ENCODE measurements at regions not wholly inside any gene's neighbourhood (a gene's known extent, or its start where the extent isn't known, plus 50 kb on each side); places are given as distances from the start of the nearest gene placed in this dataset.
A peak's percentile ranks its signal among the peaks of the same experiment; 100 is the strongest.

DNA sequence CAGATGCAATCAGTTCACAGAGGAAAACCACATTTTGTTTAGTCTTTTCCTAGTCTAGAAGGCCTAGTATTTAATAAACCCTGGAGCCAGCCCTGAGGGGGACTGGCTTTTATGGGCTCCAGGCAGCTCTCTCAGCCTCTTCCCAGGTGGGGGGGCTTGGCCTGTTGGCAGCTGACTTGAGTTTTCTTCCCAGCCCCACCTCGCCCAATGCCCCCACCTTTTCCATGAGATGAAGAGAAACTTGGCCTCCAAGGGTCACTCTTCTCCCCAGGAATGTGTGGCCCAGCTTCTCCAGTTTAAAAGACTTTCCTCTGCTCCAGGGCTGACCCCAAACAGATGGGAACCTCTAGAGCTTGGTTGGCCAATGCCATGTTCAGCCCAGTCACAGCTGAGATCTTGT lies 196.1 kb downstream of the BMP7 start:
- no peak overlapping the region for H2BK5ac ChIP-seq (ENCODE audit: insufficient read length, low read length)
- no peak overlapping the region for H3K56ac ChIP-seq (ENCODE audit: insufficient read length, low read depth, low read length)
- Mint-ChIP-seq H3K27ac (no peak overlapping the region), H3K27me3 (ENCODE audit: low read depth) (peaks cover 86% of the 10 kb centered on the region), H3K9me3 (no peaks in the 10 kb centered on the region; a peak in 1 of 5 replicates), H3K4me1 (peaks cover 46 to 55% of the 10 kb centered on the region in 2 experiments), H3K36me3 (ENCODE audit: insufficient read depth in 1 of 3, low read depth in 3 of 3) (no peaks in the 10 kb centered on the region), H3K4me3 (no peak overlapping the region)
- H3K79me1 ChIP-seq (ENCODE audit: insufficient read depth, low read depth, low read length, poor library complexity, severe bottlenecking), result no peaks in the 10 kb centered on the region
- H3K9ac ChIP-seq (ENCODE audit: extremely low read depth, insufficient read length, low read length), result no peak overlapping the region
- no peak overlapping the region for H3K4me2 ChIP-seq (ENCODE audit: insufficient read depth, insufficient read length, low read length)
- H3K18ac ChIP-seq (ENCODE audit: insufficient read length, low read depth, low read length), result peak overlapping the region; percentile 29
- H3K14ac ChIP-seq (ENCODE audit: insufficient read depth, low read length), result no peak overlapping the region
- H4K91ac ChIP-seq (ENCODE audit: insufficient read length, low read depth, low read length), result no peak overlapping the region
- no peaks in the 10 kb centered on the region for H3K9me3 ChIP-seq (ENCODE audit: control insufficient read depth, low read depth, low read length)
- H2AFZ ChIP-seq (ENCODE audit: low read length), result no peak overlapping the region
- TF ChIP-seq, protein P1, sequence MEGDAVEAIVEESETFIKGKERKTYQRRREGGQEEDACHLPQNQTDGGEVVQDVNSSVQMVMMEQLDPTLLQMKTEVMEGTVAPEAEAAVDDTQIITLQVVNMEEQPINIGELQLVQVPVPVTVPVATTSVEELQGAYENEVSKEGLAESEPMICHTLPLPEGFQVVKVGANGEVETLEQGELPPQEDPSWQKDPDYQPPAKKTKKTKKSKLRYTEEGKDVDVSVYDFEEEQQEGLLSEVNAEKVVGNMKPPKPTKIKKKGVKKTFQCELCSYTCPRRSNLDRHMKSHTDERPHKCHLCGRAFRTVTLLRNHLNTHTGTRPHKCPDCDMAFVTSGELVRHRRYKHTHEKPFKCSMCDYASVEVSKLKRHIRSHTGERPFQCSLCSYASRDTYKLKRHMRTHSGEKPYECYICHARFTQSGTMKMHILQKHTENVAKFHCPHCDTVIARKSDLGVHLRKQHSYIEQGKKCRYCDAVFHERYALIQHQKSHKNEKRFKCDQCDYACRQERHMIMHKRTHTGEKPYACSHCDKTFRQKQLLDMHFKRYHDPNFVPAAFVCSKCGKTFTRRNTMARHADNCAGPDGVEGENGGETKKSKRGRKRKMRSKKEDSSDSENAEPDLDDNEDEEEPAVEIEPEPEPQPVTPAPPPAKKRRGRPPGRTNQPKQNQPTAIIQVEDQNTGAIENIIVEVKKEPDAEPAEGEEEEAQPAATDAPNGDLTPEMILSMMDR (conservative IDR thresholded peaks at IDR 0.05), result no peak
- no peak overlapping the region for H2BK15ac ChIP-seq (ENCODE audit: low read depth, low read length)
- WGBS (ENCODE audit: extremely low coverage, insufficient read length, low lambda C conversion rate), result no CpG with 5 or more reads among the region's 1 CpG
- H3K4ac ChIP-seq (ENCODE audit: low read depth, low read length), result no peak overlapping the region; the same call in 1 of the 2 replicates
- H4K5ac ChIP-seq (ENCODE audit: insufficient read length, low read depth, low read length), result no peak overlapping the region
- no peak overlapping the region for H2BK12ac ChIP-seq (ENCODE audit: insufficient read length, low read depth, low read length)
- H2AK5ac ChIP-seq (ENCODE audit: insufficient read length, low read length), result no peak overlapping the region
- H3K23me2 ChIP-seq (ENCODE audit: insufficient read length, low read depth, low read length, poor library complexity, severe bottlenecking), result no peaks in the 10 kb centered on the region
- H2BK120ac ChIP-seq (ENCODE audit: low read depth, low read length, poor library complexity, severe bottlenecking), result no peak overlapping the region
- no peak overlapping the region for H2BK20ac ChIP-seq (ENCODE audit: low read depth, low read length, poor library complexity, severe bottlenecking)
- H4K20me1 ChIP-seq (ENCODE audit: control insufficient read depth, insufficient read depth, insufficient read length), result no peaks in the 10 kb centered on the region
- no peak overlapping the region for H3K23ac ChIP-seq (ENCODE audit: insufficient read length, low read depth, low read length)
- H3K27me3 ChIP-seq (ENCODE audit: insufficient read depth, low read length), result no peaks in the 10 kb centered on the region; the same call in 1 of the 2 replicates
- no peak overlapping the region for H3T11ph ChIP-seq (ENCODE audit: low read length)
- no peak for DNase-seq
- no peaks in the 10 kb centered on the region for H3K79me2 ChIP-seq (ENCODE audit: insufficient read depth, low read length)
- no peak overlapping the region for H4K8ac ChIP-seq (replicated peaks; ENCODE audit: insufficient read length, low read depth, low read length)
- H3K27ac ChIP-seq (ENCODE audit: insufficient read length, low read depth, low read length), result no peak overlapping the region
- peaks cover 6% of the 10 kb centered on the region; the same call in 1 of the 2 replicates for H3K4me1 ChIP-seq (ENCODE audit: insufficient read depth, low read length)
